Stomach (tissue), 4 donors: ENCODE measurements at regions not wholly inside any gene's neighbourhood (a gene's known extent, or its start where the extent isn't known, plus 50 kb on each side); places are given as distances from the start of the nearest gene placed in this dataset.

Source experiments
- POLR2AphosphoS5 ChIP-seq, 3 donors: sonication (generic); formaldehyde crosslinking; IDR thresholded peaks; one replicate each; pipeline ENCODE4 v1.6.1; 2016; ENCODE audit warnings: antibody characterized with exemption in 3 of 3
- TF ChIP-seq, protein P1 (sequence below), 7 experiments: fragments of 450-650 bp in 4 of 7; fragments of 200-600 bp in 3 of 7; sonication (generic) in 3 of 7; IDR thresholded peaks; one replicate each; pipeline ENCODE4 v1.5.1; 2016 to 2019; ENCODE audit warnings: antibody characterized with exemption in 7 of 7, control low read depth in 2 of 7, mild to moderate bottlenecking in 1 of 7

DNA sequence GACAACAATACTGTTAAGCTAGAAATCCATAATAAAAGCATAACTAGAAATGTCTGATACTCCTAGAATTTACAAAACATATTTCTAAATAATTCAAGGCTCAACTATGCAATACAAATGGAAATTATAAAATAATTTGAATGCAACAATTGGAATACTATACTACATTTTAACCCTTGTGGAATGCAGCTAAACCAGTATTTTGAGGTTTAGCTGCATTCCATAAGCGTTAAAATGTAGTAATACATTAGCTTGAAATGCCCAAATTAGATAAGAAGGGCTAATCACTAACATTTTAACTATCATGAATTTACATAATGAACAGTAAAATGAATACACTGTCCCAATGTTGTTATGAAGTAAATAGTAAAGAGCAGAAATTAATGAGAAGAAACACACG, 617.2 kb upstream of the CHORDC1 start:
- TF ChIP-seq, protein P1, sequence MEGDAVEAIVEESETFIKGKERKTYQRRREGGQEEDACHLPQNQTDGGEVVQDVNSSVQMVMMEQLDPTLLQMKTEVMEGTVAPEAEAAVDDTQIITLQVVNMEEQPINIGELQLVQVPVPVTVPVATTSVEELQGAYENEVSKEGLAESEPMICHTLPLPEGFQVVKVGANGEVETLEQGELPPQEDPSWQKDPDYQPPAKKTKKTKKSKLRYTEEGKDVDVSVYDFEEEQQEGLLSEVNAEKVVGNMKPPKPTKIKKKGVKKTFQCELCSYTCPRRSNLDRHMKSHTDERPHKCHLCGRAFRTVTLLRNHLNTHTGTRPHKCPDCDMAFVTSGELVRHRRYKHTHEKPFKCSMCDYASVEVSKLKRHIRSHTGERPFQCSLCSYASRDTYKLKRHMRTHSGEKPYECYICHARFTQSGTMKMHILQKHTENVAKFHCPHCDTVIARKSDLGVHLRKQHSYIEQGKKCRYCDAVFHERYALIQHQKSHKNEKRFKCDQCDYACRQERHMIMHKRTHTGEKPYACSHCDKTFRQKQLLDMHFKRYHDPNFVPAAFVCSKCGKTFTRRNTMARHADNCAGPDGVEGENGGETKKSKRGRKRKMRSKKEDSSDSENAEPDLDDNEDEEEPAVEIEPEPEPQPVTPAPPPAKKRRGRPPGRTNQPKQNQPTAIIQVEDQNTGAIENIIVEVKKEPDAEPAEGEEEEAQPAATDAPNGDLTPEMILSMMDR (IDR thresholded peaks at IDR 0.05) = no peak
- no peak for TF ChIP-seq POLR2AphosphoS5 (IDR thresholded peaks at IDR 0.05)
